H1 (cell line): ENCODE measurements at regions not wholly inside any gene's neighbourhood (a gene's known extent, or its start where the extent isn't known, plus 50 kb on each side); places are given as distances from the start of the nearest gene placed in this dataset.

Source experiments
- CTCF ChIA-PET: fragments of 300-600 bp; sonication (Branson Sonifier 250); formaldehyde crosslinking; loops from one replicate; lab custom pipeline; 2021; ENCODE audit not compliant: partially characterized antibody; lab: Charles Lee
- POLR2A ChIA-PET: fragments of 300-600 bp; sonication (Branson Sonifier 250); formaldehyde crosslinking; loops from one replicate; lab custom pipeline; 2021; ENCODE audit warnings: inconsistent platforms; ENCODE audit not compliant: partially characterized antibody; lab: Charles Lee
- DNase-seq, 2 experiments: peaks; one replicate each; pipeline versions ENCODE4 v3.0.0 to v3.0.0-alpha.2; 2010 to 2022; ENCODE audit warnings: low spot score in 2 of 2, low read depth in 1 of 2, mixed read lengths in 1 of 2
- FAIRE-seq: peaks from 2 replicates; lab custom pipeline; 2011; peaks lifted over from hg19 to GRCh38; lab: Jason Lieb, UNC
- H2AFZ ChIP-seq: 2 replicates; pipeline ENCODE4 v1.8.1; 2012; ENCODE audit warnings: low read length, inconsistent platforms
- H2AK5ac ChIP-seq: 2 replicates; pipeline ENCODE4 v1.6.1; 2013; ENCODE audit warnings: low read depth, low read length
- H2BK120ac ChIP-seq: replicated peaks from 2 replicates; pipeline ENCODE3; 2013; ENCODE audit warnings: low read depth, low read length, inconsistent platforms
- H2BK12ac ChIP-seq: 2 replicates; pipeline ENCODE4 v1.6.1; 2013; ENCODE audit warnings: low read depth, low read length
- H2BK15ac ChIP-seq: 2 replicates; pipeline ENCODE4 v1.6.1; 2013; ENCODE audit warnings: low read length
- H2BK20ac ChIP-seq: 2 replicates; pipeline ENCODE4 v1.6.1; 2013; ENCODE audit warnings: low read length
- H2BK5ac ChIP-seq: 2 replicates; pipeline ENCODE4 v1.6.1; 2013; ENCODE audit warnings: low read depth, low read length
- H3K14ac ChIP-seq: 2 replicates; pipeline ENCODE4 v1.6.1; 2013; ENCODE audit warnings: inconsistent platforms; ENCODE audit not compliant: insufficient read length
- H3K18ac ChIP-seq: 2 replicates; pipeline ENCODE4 v1.6.1; 2013; ENCODE audit warnings: low read length; ENCODE audit errors: extremely low read depth
- H3K23ac ChIP-seq: 2 replicates; pipeline ENCODE4 v1.6.1; 2013; ENCODE audit warnings: inconsistent platforms; ENCODE audit not compliant: insufficient read length
- H3K23me2 ChIP-seq: 2 replicates; pipeline ENCODE4 v1.6.1; 2013; ENCODE audit warnings: low read depth, low read length
- H3K27ac ChIP-seq: 2 replicates; pipeline ENCODE4 v1.6.1; 2011; ENCODE audit warnings: low read depth, low read length, inconsistent platforms
- H3K27me3 ChIP-seq, 4 experiments: replicated peaks in 1 of 4; 1 replicate in 1 of 4; 2 replicates in 3 of 4; pipeline versions ENCODE4 v1.6.1 to v1.8.1; 2011 to 2013; ENCODE audit warnings: low read length in 3 of 4, mild to moderate bottlenecking in 3 of 4, inconsistent platforms in 2 of 4, mixed read lengths in 2 of 4, moderate library complexity in 1 of 4; ENCODE audit not compliant: control insufficient read depth in 3 of 4, insufficient read depth in 3 of 4; ENCODE audit errors: extremely low read depth in 1 of 4
- H3K36me3 ChIP-seq, 4 experiments: 2 replicates each; pipeline versions ENCODE4 v1.6.1 to v1.8.1; 2011 to 2013; ENCODE audit warnings: mild to moderate bottlenecking in 4 of 4, low read length in 3 of 4, moderate library complexity in 2 of 4, control low read depth in 1 of 4, inconsistent platforms in 1 of 4; ENCODE audit not compliant: insufficient read depth in 4 of 4, control insufficient read depth in 2 of 4
- H3K4ac ChIP-seq: replicated peaks from 2 replicates; pipeline ENCODE3; 2013; ENCODE audit warnings: low read length, low read depth, mixed read lengths, inconsistent platforms; ENCODE audit not compliant: insufficient read length
- H3K4me1 ChIP-seq, 4 experiments: replicated peaks in 1 of 4; 1 replicate in 1 of 4; 2 replicates in 3 of 4; pipeline versions ENCODE4 v1.6.1 to v1.8.1; 2011 to 2013; ENCODE audit warnings: low read length in 3 of 4, inconsistent platforms in 2 of 4, mixed read lengths in 1 of 4; ENCODE audit not compliant: insufficient read depth in 4 of 4, control insufficient read depth in 3 of 4
- H3K4me2 ChIP-seq, 2 experiments: 2 replicates each; pipeline versions ENCODE4 v1.6.1 to v1.8.1; 2011 to 2013; ENCODE audit warnings: low read depth in 2 of 2, low read length in 2 of 2, control low read depth in 1 of 2, inconsistent platforms in 1 of 2, mild to moderate bottlenecking in 1 of 2; ENCODE audit not compliant: insufficient read depth in 1 of 2
- H3K4me3 ChIP-seq, 4 experiments: fragments of 200-600, 300-600 bp in 1 of 4; sonication (generic), shearing (Covaris generic), sonication (Bioruptor Twin) in 1 of 4; 2 replicates each; pipeline versions ENCODE4 v1.5.1 to v1.8.1; 2011 to 2016; ENCODE audit warnings: low read length in 4 of 4, low read depth in 3 of 4, control low read depth in 2 of 4, inconsistent platforms in 2 of 4, mild to moderate bottlenecking in 2 of 4, mixed read lengths in 1 of 4, moderate library complexity in 1 of 4; ENCODE audit not compliant: insufficient read depth in 2 of 4; ENCODE audit errors: extremely low read depth in 1 of 4
- H3K56ac ChIP-seq: replicated peaks from 2 replicates; pipeline ENCODE3; 2013; ENCODE audit warnings: low read depth, mild to moderate bottlenecking, mixed read lengths, low read length, inconsistent platforms; ENCODE audit not compliant: insufficient read length
- H3K79me1 ChIP-seq: 2 replicates; pipeline ENCODE4 v1.6.1; 2013; ENCODE audit warnings: low read depth, low read length, control low read depth
- H3K79me2 ChIP-seq, 2 experiments: 2 replicates each; pipeline versions ENCODE4 v1.6.1 to v1.8.1; 2012 to 2013; ENCODE audit warnings: low read length in 2 of 2, mild to moderate bottlenecking in 2 of 2, inconsistent platforms in 1 of 2; ENCODE audit not compliant: insufficient read depth in 2 of 2, control insufficient read depth in 1 of 2
- H3K9ac ChIP-seq, 4 experiments: replicated peaks in 1 of 4; 1 replicate in 1 of 4; 2 replicates in 3 of 4; pipeline versions ENCODE4 v1.6.1 to v1.8.1; 2011 to 2013; ENCODE audit warnings: low read depth in 3 of 4, low read length in 3 of 4, control low read depth in 2 of 4, mild to moderate bottlenecking in 2 of 4, moderate library complexity in 2 of 4, inconsistent platforms in 1 of 4; ENCODE audit errors: extremely low read depth in 1 of 4
- H3K9me3 ChIP-seq, 2 experiments: 2 replicates each; pipeline versions ENCODE4 v1.6.1 to v1.8.1; 2012 to 2013; ENCODE audit warnings: mild to moderate bottlenecking in 2 of 2, moderate library complexity in 2 of 2, control low read depth in 1 of 2, inconsistent platforms in 1 of 2, low read depth in 1 of 2, low read length in 1 of 2, mixed read lengths in 1 of 2; ENCODE audit not compliant: insufficient read depth in 2 of 2
- H4K20me1 ChIP-seq, 2 experiments: replicated peaks in 1 of 2; 2 replicates each; pipeline versions ENCODE3 to v1.8.1; 2011 to 2013; ENCODE audit warnings: inconsistent platforms in 2 of 2, low read length in 2 of 2, mild to moderate bottlenecking in 1 of 2; ENCODE audit not compliant: insufficient read depth in 2 of 2, control insufficient read depth in 1 of 2
- H4K5ac ChIP-seq: 2 replicates; pipeline ENCODE4 v1.6.1; 2013; ENCODE audit warnings: low read length, low read depth, mixed read lengths, inconsistent platforms; ENCODE audit not compliant: insufficient read length
- H4K8ac ChIP-seq: 2 replicates; pipeline ENCODE4 v1.8.0; 2013; ENCODE audit warnings: mild to moderate bottlenecking, moderate library complexity, low read length, inconsistent platforms; ENCODE audit not compliant: insufficient read depth; ENCODE audit errors: extremely low read depth
- H4K91ac ChIP-seq: replicated peaks from 2 replicates; pipeline ENCODE3; 2013; ENCODE audit warnings: low read length, mixed read lengths, inconsistent platforms; ENCODE audit not compliant: insufficient read length
- GABPA ChIP-seq: IDR thresholded peaks from 2 replicates; pipeline ENCODE4 v1.6.1; 2011; ENCODE audit warnings: mild to moderate bottlenecking, low read length, moderate library complexity, borderline replicate concordance; ENCODE audit not compliant: insufficient read depth
- GTF2F1 ChIP-seq: IDR thresholded peaks from 2 replicates; pipeline ENCODE4 v1.6.1; 2012; ENCODE audit warnings: low read depth, low read length, improper control_type of control experiment, borderline replicate concordance
- JUN ChIP-seq: IDR thresholded peaks from 2 replicates; pipeline ENCODE4 v1.6.1; 2011; ENCODE audit warnings: low read depth, mild to moderate bottlenecking, improper control_type of control experiment, low read length
- NRF1 ChIP-seq: IDR thresholded peaks from 2 replicates; pipeline ENCODE4 v1.6.1; 2011; ENCODE audit warnings: mild to moderate bottlenecking, low read depth, low read length, improper control_type of control experiment
- RAD21 ChIP-seq, 2 experiments: IDR thresholded peaks in 1 of 2; conservative IDR thresholded peaks in 1 of 2; 2 replicates each; pipeline ENCODE4 v1.6.1; 2011; ENCODE audit warnings: low read depth in 2 of 2, low read length in 2 of 2, improper control_type of control experiment in 1 of 2, inconsistent platforms in 1 of 2, mild to moderate bottlenecking in 1 of 2, moderate library complexity in 1 of 2
- SRF ChIP-seq: IDR thresholded peaks from 2 replicates; pipeline ENCODE4 v1.6.1; 2011; ENCODE audit warnings: mild to moderate bottlenecking, low read depth, low read length, moderate library complexity
- SUZ12 ChIP-seq: fragments of 200-600 bp; sonication (generic); IDR thresholded peaks from 2 replicates; pipeline ENCODE4 v1.6.1; 2012; ENCODE audit warnings: mild to moderate bottlenecking, inconsistent platforms, low read length, moderate library complexity, mixed read lengths
- TBP ChIP-seq: IDR thresholded peaks from 2 replicates; pipeline ENCODE4 v1.6.1; 2011; ENCODE audit warnings: low read depth, low read length, improper control_type of control experiment
- TCF12 ChIP-seq: IDR thresholded peaks from 2 replicates; pipeline ENCODE4 v1.6.1; 2011; ENCODE audit warnings: low read depth, mild to moderate bottlenecking, low read length
- WGBS, 2 experiments: shearing (Covaris generic) in 1 of 2; methylation state at CpG; one replicate each; pipeline versions ENCODE4 v1.1.6 to v1.1.7; 2013 to 2015; ENCODE audit warnings: low lambda C conversion rate in 2 of 2, mixed read lengths in 2 of 2, inconsistent platforms in 1 of 2, low coverage in 1 of 2, missing lambda C conversion rate in 1 of 2; ENCODE audit not compliant: insufficient replicate concordance in 2 of 2, insufficient coverage in 1 of 2, insufficient read length in 1 of 2; ENCODE audit errors: extremely low coverage in 1 of 2, missing lambda C conversion rate in 1 of 2; 5-methylcytosine and 5-hydroxymethylcytosine counted together
- TF ChIP-seq, protein P1 (sequence below): IDR thresholded peaks from 2 replicates; pipeline ENCODE4 v1.6.1; 2012; ENCODE audit warnings: low read length, inconsistent platforms
- TF ChIP-seq, protein P2 (sequence below): IDR thresholded peaks from 2 replicates; pipeline ENCODE4 v1.6.1; 2011; ENCODE audit warnings: low read length, improper control_type of control experiment
- TF ChIP-seq, protein P3 (sequence below): IDR thresholded peaks from 2 replicates; pipeline ENCODE4 v1.6.1; 2012; ENCODE audit warnings: inconsistent platforms

DNA sequence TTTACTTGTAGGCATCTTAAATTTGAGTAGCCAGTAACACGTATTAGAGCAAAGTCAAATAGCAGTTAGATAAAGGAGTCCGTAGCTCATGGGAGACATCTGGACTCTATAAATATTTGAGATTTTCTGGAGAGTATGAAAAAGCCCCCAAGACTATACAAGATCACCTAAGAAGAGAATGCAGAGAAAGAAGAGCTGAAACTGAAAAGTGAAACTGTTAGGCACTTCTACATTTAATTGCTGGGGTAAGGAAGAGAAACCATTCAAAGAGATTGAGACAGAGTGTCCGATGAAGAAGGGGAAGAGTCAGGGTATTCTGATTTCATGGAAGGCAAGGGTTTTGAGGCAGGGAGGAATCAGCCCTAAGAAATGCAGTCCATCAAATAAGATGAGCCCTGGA lies 2372.1 kb downstream of the MAT2B start:
- Histone ChIP-seq H3K4me1 (peaks cover 0 to 2% (median 0%) of the 10 kb centered on the region in 4 experiments; a peak in 1 of 7 replicates), H3K9ac (no peak overlapping the region), H3K36me3 (no peaks in the 10 kb centered on the region), H3K27me3 (no peaks in the 10 kb centered on the region), H3K79me1 (no peaks in the 10 kb centered on the region), H2AK5ac (no peak overlapping the region), H3K4me3 (no peak overlapping the region), H3K4ac (no peak overlapping the region), H3K9me3 (no peaks in the 10 kb centered on the region), H2AFZ (no peak overlapping the region; the same call in 1 of the 2 replicates), H4K8ac (no peak overlapping the region), H2BK5ac (no peak overlapping the region), H2BK12ac (no peak overlapping the region), H2BK15ac (no peak overlapping the region), H3K23ac (no peak overlapping the region), H3K79me2 (no peaks in the 10 kb centered on the region), H3K18ac (no peak overlapping the region), H3K14ac (no peak overlapping the region), H4K5ac (no peak overlapping the region), H3K56ac (no peak overlapping the region), H3K27ac (no peak overlapping the region), H2BK120ac (no peak overlapping the region), H3K4me2 (no peak overlapping the region), H4K20me1 (no peaks in the 10 kb centered on the region), H4K91ac (no peak overlapping the region), H3K23me2 (no peaks in the 10 kb centered on the region), H2BK20ac (no peak overlapping the region)
- DNase-seq = no peak
- 82% methylated on average over 3 of the region's 3 CpGs; no CpG with 5 or more reads in 1 of the 2 experiments for WGBS, 2 experiments
- CTCF ChIA-PET = no interaction called here
- POLR2A ChIA-PET = no interaction called here
- FAIRE-seq = no peak
- TF ChIP-seq GTF2F1 (no peak), JUN (no peak), RAD21 (IDR thresholded peaks at IDR 0.05 in 1 of 2, conservative IDR thresholded peaks at IDR 0.05 in 1 of 2; ENCODE audit: low read depth in 2 of 2, low read length in 2 of 2) (no peak), SRF (no peak), SUZ12 (no peak), GABPA (no peak), NRF1 (no peak), TCF12 (no peak), TBP (no peak)
- TF ChIP-seq, protein P1, sequence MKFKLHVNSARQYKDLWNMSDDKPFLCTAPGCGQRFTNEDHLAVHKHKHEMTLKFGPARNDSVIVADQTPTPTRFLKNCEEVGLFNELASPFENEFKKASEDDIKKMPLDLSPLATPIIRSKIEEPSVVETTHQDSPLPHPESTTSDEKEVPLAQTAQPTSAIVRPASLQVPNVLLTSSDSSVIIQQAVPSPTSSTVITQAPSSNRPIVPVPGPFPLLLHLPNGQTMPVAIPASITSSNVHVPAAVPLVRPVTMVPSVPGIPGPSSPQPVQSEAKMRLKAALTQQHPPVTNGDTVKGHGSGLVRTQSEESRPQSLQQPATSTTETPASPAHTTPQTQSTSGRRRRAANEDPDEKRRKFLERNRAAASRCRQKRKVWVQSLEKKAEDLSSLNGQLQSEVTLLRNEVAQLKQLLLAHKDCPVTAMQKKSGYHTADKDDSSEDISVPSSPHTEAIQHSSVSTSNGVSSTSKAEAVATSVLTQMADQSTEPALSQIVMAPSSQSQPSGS = no peak
- TF ChIP-seq, protein P2, sequence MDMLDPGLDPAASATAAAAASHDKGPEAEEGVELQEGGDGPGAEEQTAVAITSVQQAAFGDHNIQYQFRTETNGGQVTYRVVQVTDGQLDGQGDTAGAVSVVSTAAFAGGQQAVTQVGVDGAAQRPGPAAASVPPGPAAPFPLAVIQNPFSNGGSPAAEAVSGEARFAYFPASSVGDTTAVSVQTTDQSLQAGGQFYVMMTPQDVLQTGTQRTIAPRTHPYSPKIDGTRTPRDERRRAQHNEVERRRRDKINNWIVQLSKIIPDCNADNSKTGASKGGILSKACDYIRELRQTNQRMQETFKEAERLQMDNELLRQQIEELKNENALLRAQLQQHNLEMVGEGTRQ = no peak
- TF ChIP-seq, protein P3, sequence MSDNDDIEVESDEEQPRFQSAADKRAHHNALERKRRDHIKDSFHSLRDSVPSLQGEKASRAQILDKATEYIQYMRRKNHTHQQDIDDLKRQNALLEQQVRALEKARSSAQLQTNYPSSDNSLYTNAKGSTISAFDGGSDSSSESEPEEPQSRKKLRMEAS = no peak
